Neural progenitor cell (in vitro differentiated cells): ENCODE measurements at regions not wholly inside any gene's neighbourhood (a gene's known extent, or its start where the extent isn't known, plus 50 kb on each side); places are given as distances from the start of the nearest gene placed in this dataset.

Source experiments
- CTCF ChIP-seq: fragments of 200-600 bp; sonication (generic); IDR thresholded peaks from 2 replicates; pipeline ENCODE4 v1.5.1; 2017; ENCODE audit warnings: antibody characterized with exemption, mild to moderate bottlenecking
- EZH2 ChIP-seq: fragments of 200-600 bp; sonication (generic); IDR thresholded peaks from 2 replicates; pipeline ENCODE4 v1.6.1; 2017; ENCODE audit warnings: antibody characterized with exemption, mild to moderate bottlenecking, moderate library complexity
- EZH2phosphoT487 ChIP-seq: fragments of 200-600 bp; sonication (generic); IDR thresholded peaks from 2 replicates; pipeline ENCODE4 v1.6.1; 2017; ENCODE audit warnings: antibody characterized with exemption

GRCh38 chr2:175404839-175405238 is 223.3 kb upstream of the ATP5MC3 start:
- TF ChIP-seq CTCF, result no peak
- no peak for TF ChIP-seq EZH2
- TF ChIP-seq EZH2phosphoT487, result no peak
